SK-N-SH treated with all-trans-retinoic acid at 6 μM for 48 hours (cell line): ENCODE measurements at regions not wholly inside any gene's neighbourhood (a gene's known extent, or its start where the extent isn't known, plus 50 kb on each side); places are given as distances from the start of the nearest gene placed in this dataset.

Source experiments
- ATAC-seq: fragments of 200-7000 bp; cut with Tn5 transposase; 3 replicates; pipeline ENCODE4 v1.9.1; 2020; ENCODE audit warnings: mild to moderate bottlenecking, moderate library complexity
- ARNTL ChIP-seq: fragments of 450-650 bp; formaldehyde crosslinking; IDR thresholded peaks from 2 replicates; pipeline ENCODE4 v1.5.0; 2020; ENCODE audit warnings: low read depth, mild to moderate bottlenecking, moderate library complexity, borderline replicate concordance
- CREB5 ChIP-seq: fragments of 250-450 bp; sonication (Bioruptor Pico); IDR thresholded peaks from 2 replicates; pipeline ENCODE4 v1.5.1; 2020; ENCODE audit warnings: low read depth, mild to moderate bottlenecking, moderate library complexity
- CSDC2 ChIP-seq: fragments of 250-450 bp; sonication (Bioruptor Pico); IDR thresholded peaks from 2 replicates; pipeline ENCODE4 v1.5.0; 2020; ENCODE audit warnings: mild to moderate bottlenecking, moderate library complexity
- CSRNP3 ChIP-seq: fragments of 250-450 bp; sonication (Bioruptor Pico); IDR thresholded peaks from 2 replicates; pipeline ENCODE4 v1.5.1; 2021; ENCODE audit warnings: mild to moderate bottlenecking, moderate library complexity
- ESRRG ChIP-seq: fragments of 250-450 bp; sonication (Bioruptor Pico); IDR thresholded peaks from 2 replicates; pipeline ENCODE4 v1.6.1; 2021; ENCODE audit warnings: mild to moderate bottlenecking
- GLIS3 ChIP-seq: fragments of 250-450 bp; sonication (Bioruptor Pico); IDR thresholded peaks from 2 replicates; pipeline ENCODE4 v1.5.0; 2020; ENCODE audit warnings: mild to moderate bottlenecking, moderate library complexity
- ISL1 ChIP-seq: fragments of 250-450 bp; sonication (Bioruptor Pico); IDR thresholded peaks from 2 replicates; pipeline ENCODE4 v2.1.2; 2022; ENCODE audit warnings: mild to moderate bottlenecking, moderate library complexity
- PATZ1 ChIP-seq: fragments of 250-450 bp; sonication (Bioruptor Pico); IDR thresholded peaks from 2 replicates; pipeline ENCODE4 v1.8.0; 2020; ENCODE audit warnings: mild to moderate bottlenecking, moderate library complexity, borderline replicate concordance
- POU6F1 ChIP-seq: fragments of 250-450 bp; sonication (Bioruptor Pico); IDR thresholded peaks from 2 replicates; pipeline ENCODE4 v1.8.0; 2021; ENCODE audit warnings: low read depth, mild to moderate bottlenecking, moderate library complexity, borderline replicate concordance
- PPARA ChIP-seq: fragments of 250-450 bp; sonication (Bioruptor Pico); IDR thresholded peaks from 2 replicates; pipeline ENCODE4 v1.5.0; 2020; ENCODE audit warnings: mild to moderate bottlenecking, borderline replicate concordance
- RARB ChIP-seq: fragments of 250-450 bp; sonication (Bioruptor Pico); IDR thresholded peaks from 2 replicates; pipeline ENCODE4 v1.8.0; 2021; ENCODE audit warnings: mild to moderate bottlenecking, moderate library complexity
- SNAI2 ChIP-seq: fragments of 250-450 bp; sonication (Bioruptor Pico); IDR thresholded peaks from 2 replicates; pipeline ENCODE4 v1.5.0; 2020; ENCODE audit warnings: mild to moderate bottlenecking, moderate library complexity
- TOX ChIP-seq: fragments of 250-450 bp; sonication (Bioruptor Pico); IDR thresholded peaks from 2 replicates; pipeline ENCODE4 v1.8.0; 2021; ENCODE audit warnings: mild to moderate bottlenecking, moderate library complexity, borderline replicate concordance
- TSHZ2 ChIP-seq: fragments of 250-450 bp; sonication (Bioruptor Pico); IDR thresholded peaks from 2 replicates; pipeline ENCODE4 v1.5.0; 2020; ENCODE audit warnings: mild to moderate bottlenecking, moderate library complexity
- ZC3H10 ChIP-seq: fragments of 250-450 bp; sonication (Bioruptor Pico); IDR thresholded peaks from 2 replicates; pipeline ENCODE4 v1.5.1; 2021; ENCODE audit warnings: mild to moderate bottlenecking, moderate library complexity
- ZFP3 ChIP-seq: fragments of 250-450 bp; sonication (Bioruptor Pico); IDR thresholded peaks from 2 replicates; pipeline ENCODE4 v1.5.0; 2020; ENCODE audit warnings: mild to moderate bottlenecking, moderate library complexity
- ZFP30 ChIP-seq: fragments of 450-650 bp; formaldehyde crosslinking; IDR thresholded peaks from 2 replicates; pipeline ENCODE4 v1.5.0; 2022; ENCODE audit warnings: mild to moderate bottlenecking, moderate library complexity
- ZNF565 ChIP-seq: fragments of 450-650 bp; formaldehyde crosslinking; conservative IDR thresholded peaks from 2 replicates; pipeline ENCODE4 v1.5.0; 2020; ENCODE audit warnings: low read depth, mild to moderate bottlenecking, moderate library complexity
- ZNF70 ChIP-seq: fragments of 450-650 bp; formaldehyde crosslinking; IDR thresholded peaks from 2 replicates; pipeline ENCODE4 v1.5.0; 2020; ENCODE audit warnings: mild to moderate bottlenecking, moderate library complexity
- ZNF8 ChIP-seq: fragments of 450-650 bp; formaldehyde crosslinking; IDR thresholded peaks from 2 replicates; pipeline ENCODE4 v1.5.0; 2020; ENCODE audit warnings: mild to moderate bottlenecking, moderate library complexity

GRCh38 chr10:33520223-33520622 is 185.8 kb upstream of the NRP1 start (continued):
- TF ChIP-seq GLIS3 (CRISPR knock-in tag): no peak
- TF ChIP-seq CREB5 (CRISPR knock-in tag): no peak
- no peak for TF ChIP-seq RARB
- no peak for TF ChIP-seq ZNF8 (CRISPR knock-in tag)
- TF ChIP-seq ZNF565 (CRISPR knock-in tag): no peak
- no peak for TF ChIP-seq ISL1 (CRISPR knock-in tag)
- no peak for TF ChIP-seq POU6F1 (CRISPR knock-in tag)
- TF ChIP-seq ESRRG (CRISPR knock-in tag): no peak
- TF ChIP-seq ARNTL (CRISPR knock-in tag): no peak

- no peak for ATAC-seq
- no peak for TF ChIP-seq ISL1 (CRISPR knock-in tag)
- TF ChIP-seq, all 23 proteins: peak for 0
Observed at GRCh38 chr10:33519130-33519860, 184.8 kb upstream of the NRP1 start.

GRCh38 chr10:33510206-33510605 is 175.7 kb upstream of the NRP1 start:
- TF ChIP-seq ZNF8 (CRISPR knock-in tag) (no peak), TSHZ2 (CRISPR knock-in tag) (no peak), CSDC2 (no peak), SNAI2 (CRISPR knock-in tag) (no peak), PATZ1 (CRISPR knock-in tag) (no peak), ZNF70 (no peak), PPARA (CRISPR knock-in tag) (no peak), CREB5 (CRISPR knock-in tag) (no peak), ZC3H10 (CRISPR knock-in tag) (no peak), TOX (CRISPR knock-in tag) (no peak), ZFP30 (no peak), GLIS3 (CRISPR knock-in tag) (no peak), ZFP3 (no peak), RARB (no peak)
- TF ChIP-seq, all 23 proteins: peak for 0
- ATAC-seq: no peak

- ATAC-seq: peak; percentile 98
- TF ChIP-seq ISL1 (CRISPR knock-in tag) (peak; percentile 70), TOX (CRISPR knock-in tag) (no peak), RARB (no peak), CSDC2 (0 out of 2 replicates have a peak, but pooled peaks have one; percentile 35), PATZ1 (CRISPR knock-in tag) (peak; percentile 49; the same call in 1 of the 2 replicates), CREB5 (CRISPR knock-in tag) (no peak), PPARA (CRISPR knock-in tag) (no peak), ZFP30 (no peak), CSRNP3 (CRISPR knock-in tag) (no peak), GLIS3 (CRISPR knock-in tag) (no peak), ARNTL (CRISPR knock-in tag) (no peak)
Observed at GRCh38 chr10:33509231-33509831, 174.9 kb upstream of the NRP1 start.
